Esophagus muscularis mucosa (tissue), 4 donors: ENCODE measurements at regions not wholly inside any gene's neighbourhood (a gene's known extent, or its start where the extent isn't known, plus 50 kb on each side); places are given as distances from the start of the nearest gene placed in this dataset.

ENCODE experiments used
- DNase-seq: peaks from one replicate; pipeline ENCODE4 v3.0.0-alpha.2; 2017; ENCODE audit errors: extremely low spot score
- H3K27ac ChIP-seq, 4 donors: fragments of 200-600 bp; sonication (generic); replicated peaks in 1 of 4; 1 replicate in 3 of 4; 2 replicates in 1 of 4; pipeline ENCODE4 v1.5.1; 2016 to 2019; ENCODE audit warnings: mild to moderate bottlenecking in 1 of 4
- H3K27me3 ChIP-seq, 4 donors: fragments of 200-600 bp; sonication (generic); one replicate each; pipeline versions ENCODE4 v1.5.1 to v1.6.0; 2016 to 2019
- H3K36me3 ChIP-seq, 4 donors: fragments of 200-600 bp; sonication (generic); one replicate each; pipeline ENCODE4 v1.5.1; 2016 to 2019
- H3K4me1 ChIP-seq, 4 donors: fragments of 200-600 bp; sonication (generic); one replicate each; pipeline ENCODE4 v1.5.1; 2016 to 2019
- H3K4me3 ChIP-seq, 4 donors: fragments of 200-600 bp; sonication (generic); 1 replicate in 2 of 4; 2 replicates in 2 of 4; pipeline ENCODE4 v1.5.1; 2016 to 2019; ENCODE audit warnings: mild to moderate bottlenecking in 4 of 4, moderate library complexity in 1 of 4
- H3K9me3 ChIP-seq, 4 donors: fragments of 200-600 bp; sonication (generic); 1 replicate in 3 of 4; 2 replicates in 1 of 4; pipeline ENCODE4 v1.5.1; 2016 to 2019
- EP300 ChIP-seq: sonication (generic); formaldehyde crosslinking; IDR thresholded peaks from one replicate; pipeline ENCODE4 v1.6.1; 2017; ENCODE audit warnings: antibody characterized with exemption
- POLR2A ChIP-seq: fragments of 450-650 bp; IDR thresholded peaks from one replicate; pipeline ENCODE4 v1.6.1; 2017; ENCODE audit warnings: antibody characterized with exemption, moderate library complexity, mild to moderate bottlenecking, low read depth
- POLR2AphosphoS5 ChIP-seq, 2 donors: sonication (generic); formaldehyde crosslinking; IDR thresholded peaks; one replicate each; pipeline ENCODE4 v1.6.1; 2017; ENCODE audit warnings: antibody characterized with exemption in 2 of 2
- WGBS: methylation state at CpG from one replicate; pipeline ENCODE4 v1.1.5; 2018; 5-methylcytosine and 5-hydroxymethylcytosine counted together
- intact Hi-C: fragments of 100-400 bp; cut with DNase I; formaldehyde crosslinking; loops from one replicate; pipeline ENCODE4 v1.15.1; 2023
- TF ChIP-seq, protein P1 (sequence below), 3 experiments: fragments of 200-600 bp in 2 of 3; fragments of 450-650 bp in 1 of 3; sonication (generic) in 2 of 3; IDR thresholded peaks; one replicate each; pipeline ENCODE4 v1.5.1; 2017 to 2019; ENCODE audit warnings: antibody characterized with exemption in 3 of 3, mild to moderate bottlenecking in 2 of 3, moderate library complexity in 1 of 3

DNA sequence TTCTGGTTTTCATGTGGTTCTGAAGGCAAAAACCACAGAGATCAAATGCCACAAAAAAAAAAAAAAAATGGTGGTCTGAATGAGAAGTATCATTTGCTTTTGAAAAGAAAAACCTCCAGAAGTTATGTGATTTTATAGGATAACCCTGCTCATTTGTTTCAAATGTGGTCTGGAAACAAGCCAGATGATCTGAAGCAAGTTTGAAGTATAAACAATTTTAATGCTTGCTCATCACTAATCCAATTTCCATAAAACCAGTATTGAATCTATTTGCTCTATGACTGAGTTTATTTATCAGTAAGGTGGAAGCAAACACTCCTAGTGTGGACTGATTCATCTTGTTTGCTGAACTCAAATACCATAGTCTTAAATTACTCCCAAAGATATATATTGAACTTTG lies 407.3 kb upstream of the FLRT2 start:
- intact Hi-C loops = no loop called here
- TF ChIP-seq POLR2A (no peak), POLR2AphosphoS5 (IDR thresholded peaks at IDR 0.05) (no peak), EP300 (no peak)
- TF ChIP-seq, protein P1, sequence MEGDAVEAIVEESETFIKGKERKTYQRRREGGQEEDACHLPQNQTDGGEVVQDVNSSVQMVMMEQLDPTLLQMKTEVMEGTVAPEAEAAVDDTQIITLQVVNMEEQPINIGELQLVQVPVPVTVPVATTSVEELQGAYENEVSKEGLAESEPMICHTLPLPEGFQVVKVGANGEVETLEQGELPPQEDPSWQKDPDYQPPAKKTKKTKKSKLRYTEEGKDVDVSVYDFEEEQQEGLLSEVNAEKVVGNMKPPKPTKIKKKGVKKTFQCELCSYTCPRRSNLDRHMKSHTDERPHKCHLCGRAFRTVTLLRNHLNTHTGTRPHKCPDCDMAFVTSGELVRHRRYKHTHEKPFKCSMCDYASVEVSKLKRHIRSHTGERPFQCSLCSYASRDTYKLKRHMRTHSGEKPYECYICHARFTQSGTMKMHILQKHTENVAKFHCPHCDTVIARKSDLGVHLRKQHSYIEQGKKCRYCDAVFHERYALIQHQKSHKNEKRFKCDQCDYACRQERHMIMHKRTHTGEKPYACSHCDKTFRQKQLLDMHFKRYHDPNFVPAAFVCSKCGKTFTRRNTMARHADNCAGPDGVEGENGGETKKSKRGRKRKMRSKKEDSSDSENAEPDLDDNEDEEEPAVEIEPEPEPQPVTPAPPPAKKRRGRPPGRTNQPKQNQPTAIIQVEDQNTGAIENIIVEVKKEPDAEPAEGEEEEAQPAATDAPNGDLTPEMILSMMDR (IDR thresholded peaks at IDR 0.05) = no peak
- Histone ChIP-seq H3K36me3 (no peaks in the 10 kb centered on the region), H3K27ac (no peak overlapping the region), H3K4me3 (no peak overlapping the region), H3K4me1 (no peaks in the 10 kb centered on the region), H3K9me3 (no peaks in the 10 kb centered on the region), H3K27me3 (peaks cover 0 to 6% (median 0%) of the 10 kb centered on the region in 4 donors)
- no peak for DNase-seq

DNA sequence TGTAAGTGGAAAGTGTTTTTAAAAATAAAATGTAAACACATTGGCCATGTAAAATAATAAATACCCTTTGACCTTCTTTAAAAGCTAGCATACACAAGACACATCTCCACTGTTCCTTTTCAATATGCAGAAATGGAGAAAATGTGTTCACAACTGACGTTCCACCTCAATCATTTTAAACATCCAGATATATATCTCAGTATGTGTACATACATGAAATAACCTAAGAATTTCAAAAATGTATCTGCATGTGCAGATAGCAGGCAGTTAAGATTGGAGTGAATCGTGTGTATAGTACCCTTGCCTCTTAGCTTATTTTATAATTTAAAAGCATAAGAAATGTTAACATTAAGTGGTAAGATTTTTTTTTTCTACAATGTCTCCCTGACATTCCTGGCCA lies 406.2 kb upstream of the FLRT2 start:
- no peak overlapping the region for H3K27ac ChIP-seq
- intact Hi-C loops = no loop called here
- TF ChIP-seq EP300 (no peak), POLR2A (no peak), POLR2AphosphoS5 (IDR thresholded peaks at IDR 0.05) (no peak)
- TF ChIP-seq, protein P1 (IDR thresholded peaks at IDR 0.05) = no peak
- no peak overlapping the region for H3K4me3 ChIP-seq
- no peaks in the 10 kb centered on the region for H3K4me1 ChIP-seq
- no peaks in the 10 kb centered on the region for H3K9me3 ChIP-seq
- no peak for DNase-seq
- H3K36me3 ChIP-seq = no peaks in the 10 kb centered on the region
- 67% methylated on average over 2 of the region's 2 CpGs for WGBS
- H3K27me3 ChIP-seq = peaks cover 0 to 6% (median 0%) of the 10 kb centered on the region in 4 donors

DNA sequence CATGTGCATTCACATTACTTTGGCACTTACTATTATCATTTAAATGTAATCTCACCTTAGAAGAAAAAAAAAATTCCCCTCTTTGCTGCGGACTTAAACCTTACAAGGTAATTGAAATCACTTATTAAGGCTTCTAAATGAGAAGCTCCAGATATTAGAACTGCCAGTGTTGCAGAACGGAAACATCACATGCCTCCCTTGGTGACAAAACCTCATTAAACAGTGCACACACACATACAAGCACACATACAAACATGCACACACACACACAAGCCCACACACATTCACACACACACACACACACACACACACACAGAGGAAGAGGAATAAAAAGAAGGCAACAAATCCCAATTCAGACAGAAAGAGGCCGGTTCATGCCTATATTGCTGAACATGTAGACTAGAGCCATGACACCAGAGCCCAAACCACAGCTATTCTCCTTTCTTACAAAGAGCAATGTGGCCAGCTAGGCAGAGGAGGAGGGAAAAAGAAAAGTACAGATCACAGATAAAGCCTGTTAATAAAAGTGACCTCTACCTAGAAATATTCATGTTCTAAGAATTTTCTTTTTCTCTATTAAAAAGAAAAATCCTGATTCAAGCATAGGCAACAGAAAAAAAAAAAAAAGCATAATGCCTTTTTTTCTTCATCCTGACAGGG lies 405.2 kb upstream of the FLRT2 start:
- H3K27ac ChIP-seq = no peak overlapping the region

DNA sequence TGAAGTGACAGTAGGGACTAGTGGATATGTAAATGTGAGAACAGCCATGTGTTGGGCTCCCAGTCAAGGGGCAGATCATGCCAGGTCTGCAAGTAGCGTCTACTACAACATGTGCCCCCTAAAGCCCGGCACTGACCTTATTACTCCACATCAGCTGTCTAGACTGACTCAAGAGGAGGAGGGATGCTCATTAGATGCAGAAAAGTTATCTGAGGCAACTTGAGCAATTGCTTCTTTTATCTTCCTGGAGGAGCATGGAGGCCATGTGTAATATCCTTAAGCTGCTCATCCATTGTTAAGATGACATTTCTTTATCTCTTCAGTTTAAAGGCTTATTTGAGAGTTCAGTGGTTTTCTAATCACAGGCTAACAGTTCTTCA lies 404.7 kb upstream of the FLRT2 start:
- Histone ChIP-seq H3K27me3 (no peaks in the 10 kb centered on the region), H3K9me3 (no peaks in the 10 kb centered on the region), H3K27ac (no peak overlapping the region), H3K4me1 (no peaks in the 10 kb centered on the region), H3K4me3 (no peak overlapping the region), H3K36me3 (no peaks in the 10 kb centered on the region)
- 80% methylated on average over 2 of the region's 2 CpGs for whole genome bisulfite sequencing
- intact Hi-C loops = no loop called here
- no peak for DNase-seq
- TF ChIP-seq POLR2AphosphoS5 (IDR thresholded peaks at IDR 0.05) (no peak), EP300 (no peak), POLR2A (no peak)
- TF ChIP-seq, protein P1 (IDR thresholded peaks at IDR 0.05) = no peak

More for the DNA sequence above, 405.2 kb upstream of the FLRT2 start:
- H3K27me3 ChIP-seq = peaks cover 0 to 4% (median 0%) of the 10 kb centered on the region in 4 donors
- no peaks in the 10 kb centered on the region for H3K4me1 ChIP-seq
- DNase-seq = no peak
- TF ChIP-seq POLR2AphosphoS5 (IDR thresholded peaks at IDR 0.05) (no peak), EP300 (no peak), POLR2A (no peak)
- TF ChIP-seq, protein P1 (IDR thresholded peaks at IDR 0.05) = no peak
- WGBS = 92% methylated on average over 3 of the region's 3 CpGs
- H3K36me3 ChIP-seq = no peaks in the 10 kb centered on the region
- no peak overlapping the region for H3K4me3 ChIP-seq
- no peaks in the 10 kb centered on the region for H3K9me3 ChIP-seq
- intact Hi-C loops = no loop called here

DNA sequence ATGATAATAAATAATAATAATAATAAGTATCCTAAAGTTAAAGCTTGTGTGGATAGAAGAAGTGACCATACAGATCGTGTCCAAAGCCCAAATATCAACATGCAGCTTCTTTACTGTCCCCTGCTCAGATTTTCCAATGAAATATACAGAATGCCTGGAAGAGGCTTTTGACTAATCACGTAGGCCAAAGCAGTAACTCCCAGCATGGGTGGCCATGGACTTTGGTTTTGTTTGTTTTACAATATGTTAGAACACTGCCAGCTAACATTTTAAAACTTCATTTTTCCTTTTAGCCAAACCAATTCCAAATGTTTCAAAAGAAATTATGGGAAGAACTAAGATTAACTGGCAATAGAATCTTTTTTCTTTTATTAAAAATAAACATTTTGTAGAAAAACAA lies 400.0 kb upstream of the FLRT2 start:
- 70% methylated on average over 2 of the region's 2 CpGs for WGBS
- Histone ChIP-seq H3K27me3 (no peaks in the 10 kb centered on the region), H3K36me3 (no peaks in the 10 kb centered on the region), H3K9me3 (peaks cover 0 to 6% (median 0%) of the 10 kb centered on the region in 4 donors), H3K4me3 (no peak overlapping the region), H3K27ac (no peak overlapping the region), H3K4me1 (no peaks in the 10 kb centered on the region)
- intact Hi-C loops = no loop called here
- no peak for DNase-seq
- TF ChIP-seq POLR2A = no peak
- no peak for TF ChIP-seq EP300
- no peak for TF ChIP-seq POLR2AphosphoS5 (IDR thresholded peaks at IDR 0.05)
- TF ChIP-seq, protein P1 (IDR thresholded peaks at IDR 0.05) = no peak
